Ishikawa (cell line): ENCODE measurements at regions not wholly inside any gene's neighbourhood (a gene's known extent, or its start where the extent isn't known, plus 50 kb on each side); places are given as distances from the start of the nearest gene placed in this dataset.

Experiments used
- CREB1 ChIP-seq: IDR thresholded peaks from 2 replicates; pipeline ENCODE4 v1.6.1; 2012; ENCODE audit warnings: low read depth
- EP300 ChIP-seq: IDR thresholded peaks from 2 replicates; pipeline ENCODE4 v1.6.1; 2012; ENCODE audit warnings: borderline replicate concordance
- NFIC ChIP-seq: IDR thresholded peaks from 2 replicates; pipeline ENCODE4 v1.6.1; 2012
- RAD21 ChIP-seq: IDR thresholded peaks from 2 replicates; pipeline ENCODE4 v1.6.1; 2012; ENCODE audit warnings: low read depth
- REST ChIP-seq: IDR thresholded peaks from 2 replicates; pipeline ENCODE4 v1.6.1; 2012; ENCODE audit warnings: low read depth, mild to moderate bottlenecking
- TAF1 ChIP-seq: IDR thresholded peaks from 2 replicates; pipeline ENCODE4 v1.6.1; 2012; ENCODE audit warnings: low read depth, mild to moderate bottlenecking
- YY1 ChIP-seq: IDR thresholded peaks from 2 replicates; pipeline ENCODE4 v1.6.1; 2012; ENCODE audit warnings: low read depth

- no peak for TF ChIP-seq YY1
- no peak for TF ChIP-seq NFIC
- no peak for TF ChIP-seq CREB1
- TF ChIP-seq RAD21 = no peak
- no peak for TF ChIP-seq REST
- TF ChIP-seq EP300 = no peak
- no peak for TF ChIP-seq TAF1
These were observed 165.5 kb upstream of the KCNJ6 start for GRCh38 chr21:38081708-38082107.
